ENCODE measurements at regions not wholly inside any gene's neighbourhood (a gene's known extent, or its start where the extent isn't known, plus 50 kb on each side); places are given as distances from the start of the nearest gene placed in this dataset.

DNA sequence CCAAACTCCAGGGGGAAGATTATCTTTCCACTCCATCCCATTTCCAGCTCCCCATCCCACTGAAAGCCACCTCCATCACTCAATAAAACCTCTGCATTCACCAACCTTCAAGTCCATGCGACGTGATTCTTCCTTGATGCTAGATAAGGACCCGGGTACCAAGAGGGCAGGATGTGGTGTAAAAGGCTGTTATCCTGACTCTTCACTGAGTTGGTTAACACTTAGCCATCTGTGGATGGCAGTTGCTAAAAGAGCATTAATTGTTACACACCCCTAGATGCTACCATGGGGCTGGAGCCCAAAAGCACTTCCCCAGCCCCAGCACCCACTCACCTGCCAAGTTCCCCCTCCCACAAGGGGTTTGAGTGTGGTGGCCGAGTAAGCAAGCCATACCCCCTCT lies 53.4 kb upstream of the DPP10 start:
- no peaks in the 10 kb centered on the region for H3K27me3 ChIP-seq (ENCODE audit: insufficient read depth, poor library complexity, severe bottlenecking)
- no peak overlapping the region for H3K4me3 ChIP-seq (replicated peaks; ENCODE audit: insufficient read depth, low read length)
- no peak for TF ChIP-seq SPI1 (IDR thresholded peaks at IDR 0.05; ENCODE audit: borderline replicate concordance, low read depth)
- TF ChIP-seq GABPA (IDR thresholded peaks at IDR 0.05; ENCODE audit: low read depth), result no peak
- TF ChIP-seq, protein P1, sequence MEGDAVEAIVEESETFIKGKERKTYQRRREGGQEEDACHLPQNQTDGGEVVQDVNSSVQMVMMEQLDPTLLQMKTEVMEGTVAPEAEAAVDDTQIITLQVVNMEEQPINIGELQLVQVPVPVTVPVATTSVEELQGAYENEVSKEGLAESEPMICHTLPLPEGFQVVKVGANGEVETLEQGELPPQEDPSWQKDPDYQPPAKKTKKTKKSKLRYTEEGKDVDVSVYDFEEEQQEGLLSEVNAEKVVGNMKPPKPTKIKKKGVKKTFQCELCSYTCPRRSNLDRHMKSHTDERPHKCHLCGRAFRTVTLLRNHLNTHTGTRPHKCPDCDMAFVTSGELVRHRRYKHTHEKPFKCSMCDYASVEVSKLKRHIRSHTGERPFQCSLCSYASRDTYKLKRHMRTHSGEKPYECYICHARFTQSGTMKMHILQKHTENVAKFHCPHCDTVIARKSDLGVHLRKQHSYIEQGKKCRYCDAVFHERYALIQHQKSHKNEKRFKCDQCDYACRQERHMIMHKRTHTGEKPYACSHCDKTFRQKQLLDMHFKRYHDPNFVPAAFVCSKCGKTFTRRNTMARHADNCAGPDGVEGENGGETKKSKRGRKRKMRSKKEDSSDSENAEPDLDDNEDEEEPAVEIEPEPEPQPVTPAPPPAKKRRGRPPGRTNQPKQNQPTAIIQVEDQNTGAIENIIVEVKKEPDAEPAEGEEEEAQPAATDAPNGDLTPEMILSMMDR (IDR thresholded peaks at IDR 0.05; ENCODE audit: insufficient read depth, low read length), result no peak
- no peak for TF ChIP-seq POLR2AphosphoS5 (IDR thresholded peaks at IDR 0.05; ENCODE audit: low read depth)
- TF ChIP-seq, protein P2, sequence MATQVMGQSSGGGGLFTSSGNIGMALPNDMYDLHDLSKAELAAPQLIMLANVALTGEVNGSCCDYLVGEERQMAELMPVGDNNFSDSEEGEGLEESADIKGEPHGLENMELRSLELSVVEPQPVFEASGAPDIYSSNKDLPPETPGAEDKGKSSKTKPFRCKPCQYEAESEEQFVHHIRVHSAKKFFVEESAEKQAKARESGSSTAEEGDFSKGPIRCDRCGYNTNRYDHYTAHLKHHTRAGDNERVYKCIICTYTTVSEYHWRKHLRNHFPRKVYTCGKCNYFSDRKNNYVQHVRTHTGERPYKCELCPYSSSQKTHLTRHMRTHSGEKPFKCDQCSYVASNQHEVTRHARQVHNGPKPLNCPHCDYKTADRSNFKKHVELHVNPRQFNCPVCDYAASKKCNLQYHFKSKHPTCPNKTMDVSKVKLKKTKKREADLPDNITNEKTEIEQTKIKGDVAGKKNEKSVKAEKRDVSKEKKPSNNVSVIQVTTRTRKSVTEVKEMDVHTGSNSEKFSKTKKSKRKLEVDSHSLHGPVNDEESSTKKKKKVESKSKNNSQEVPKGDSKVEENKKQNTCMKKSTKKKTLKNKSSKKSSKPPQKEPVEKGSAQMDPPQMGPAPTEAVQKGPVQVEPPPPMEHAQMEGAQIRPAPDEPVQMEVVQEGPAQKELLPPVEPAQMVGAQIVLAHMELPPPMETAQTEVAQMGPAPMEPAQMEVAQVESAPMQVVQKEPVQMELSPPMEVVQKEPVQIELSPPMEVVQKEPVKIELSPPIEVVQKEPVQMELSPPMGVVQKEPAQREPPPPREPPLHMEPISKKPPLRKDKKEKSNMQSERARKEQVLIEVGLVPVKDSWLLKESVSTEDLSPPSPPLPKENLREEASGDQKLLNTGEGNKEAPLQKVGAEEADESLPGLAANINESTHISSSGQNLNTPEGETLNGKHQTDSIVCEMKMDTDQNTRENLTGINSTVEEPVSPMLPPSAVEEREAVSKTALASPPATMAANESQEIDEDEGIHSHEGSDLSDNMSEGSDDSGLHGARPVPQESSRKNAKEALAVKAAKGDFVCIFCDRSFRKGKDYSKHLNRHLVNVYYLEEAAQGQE (IDR thresholded peaks at IDR 0.05; ENCODE audit: insufficient replicate concordance, low read depth), result no peak
- H3K27ac ChIP-seq (replicated peaks), result no peak overlapping the region
- no peak for DNase-seq (ENCODE audit: low read depth in 1 of 2, low spot score in 1 of 2)
